ENCODE measurements at regions not wholly inside any gene's neighbourhood (a gene's known extent, or its start where the extent isn't known, plus 50 kb on each side); places are given as distances from the start of the nearest gene placed in this dataset.

GRCh38 chr6:71430018-71430417 is 141.4 kb downstream of the OGFRL1 start:
- no peak for DNase-seq (ENCODE audit: low read depth)

- no peak for DNase-seq (ENCODE audit: low read depth)
Observed at GRCh38 chr6:71433441-71433840, 144.8 kb downstream of the OGFRL1 start.

- DNase-seq (ENCODE audit: low read depth): peak; percentile 8
Observed at GRCh38 chr6:71444222-71444621, 155.6 kb downstream of the OGFRL1 start.

DNA sequence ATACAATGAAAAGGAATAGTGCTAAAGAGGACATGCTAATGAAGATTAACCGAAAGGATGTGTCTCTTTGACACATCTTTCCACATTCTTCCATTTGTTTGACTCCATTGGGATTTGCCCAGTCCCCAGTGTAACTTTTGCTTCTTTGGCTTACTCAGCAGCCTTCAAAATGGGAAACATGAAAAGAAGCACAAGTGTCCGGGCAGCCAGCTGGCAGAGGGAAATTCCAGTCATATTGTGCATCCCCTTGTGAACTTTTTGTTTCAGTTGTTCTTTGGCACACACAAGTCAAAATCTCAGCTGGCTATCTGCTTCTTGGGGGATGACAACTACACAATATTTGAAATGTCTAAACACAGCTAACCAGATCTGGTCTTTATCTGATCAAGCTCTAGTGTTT is 157.4 kb downstream of the OGFRL1 start:
- DNase-seq (ENCODE audit: low read depth): no peak

DNA sequence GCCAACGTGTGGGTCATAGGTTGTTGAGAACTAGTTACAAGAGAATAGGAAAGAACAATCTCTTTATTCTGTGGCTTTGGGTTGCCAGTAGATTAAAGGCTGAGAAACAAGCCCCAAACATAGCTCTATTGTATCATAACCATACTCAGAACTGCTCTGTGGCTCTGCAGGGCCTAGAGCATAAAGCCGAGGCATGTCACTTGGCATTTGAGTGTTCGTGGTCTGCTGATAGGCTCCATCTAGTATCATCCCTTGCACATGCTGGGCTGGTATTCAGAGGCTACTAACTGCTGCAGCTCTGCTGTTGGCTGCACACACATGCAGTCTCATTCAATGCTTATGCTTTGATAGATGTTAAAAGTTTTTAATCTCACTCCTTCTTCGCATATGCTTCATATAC is 157.9 kb downstream of the OGFRL1 start:
- no peak for DNase-seq (ENCODE audit: low read depth)

- DNase-seq (ENCODE audit: low read depth): no peak
Observed at GRCh38 chr6:71452697-71453370, 164.2 kb downstream of the OGFRL1 start.

- DNase-seq (ENCODE audit: low read depth): no peak
Observed at GRCh38 chr6:71453371-71453706, 164.7 kb downstream of the OGFRL1 start.

GRCh38 chr6:71454056-71454455 is 165.4 kb downstream of the OGFRL1 start:
- DNase-seq (ENCODE audit: low read depth): no peak

DNA sequence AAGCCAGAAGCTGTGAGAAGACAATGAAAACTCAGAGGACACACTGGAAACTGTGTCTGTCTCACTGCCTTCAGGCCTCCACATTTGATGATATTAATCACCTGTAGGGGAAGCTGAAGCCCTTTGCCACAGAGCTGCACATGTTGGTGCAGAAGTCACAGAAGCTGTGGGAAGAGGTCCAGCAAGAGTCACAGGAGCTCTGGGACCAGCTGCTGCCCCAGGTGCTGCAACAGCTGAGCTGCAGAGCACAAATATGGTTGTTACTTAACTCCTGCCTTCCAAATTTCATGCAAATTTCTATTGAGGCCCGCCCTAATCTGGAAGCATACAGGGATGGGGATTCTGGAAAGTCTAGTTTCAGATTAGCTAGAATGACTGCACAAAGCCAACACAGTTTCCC is 169.3 kb downstream of the OGFRL1 start:
- DNase-seq (ENCODE audit: low read depth): no peak

DNA sequence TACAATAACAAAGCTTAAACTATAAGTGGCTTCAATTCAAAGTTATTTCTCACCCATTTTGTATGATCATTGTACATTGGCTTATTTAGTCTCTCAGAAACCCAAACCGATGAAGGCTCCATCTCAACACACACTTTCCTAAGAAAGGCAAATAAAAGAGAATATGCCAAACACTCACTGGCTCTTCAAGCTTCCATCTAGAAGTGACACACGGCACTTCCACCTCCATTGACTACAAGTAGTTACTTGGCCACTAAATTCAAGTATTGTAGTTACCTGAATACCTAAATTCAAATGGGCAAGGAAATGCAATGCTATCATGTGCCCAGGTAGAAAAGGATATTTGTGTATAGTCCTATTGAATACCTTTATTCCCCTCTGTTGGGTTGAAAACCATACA is 170.6 kb downstream of the OGFRL1 start:
- no peak for DNase-seq (ENCODE audit: low read depth)

GRCh38 chr6:71460933-71461332 is 172.3 kb downstream of the OGFRL1 start:
- DNase-seq (ENCODE audit: low read depth): peak; percentile 59

GRCh38 chr6:71463061-71463460 is 174.4 kb downstream of the OGFRL1 start:
- peak; percentile 60 for DNase-seq (ENCODE audit: low read depth)

- no peak for DNase-seq (ENCODE audit: low read depth)
Observed at GRCh38 chr6:71465096-71465495, 176.5 kb downstream of the OGFRL1 start.

DNA sequence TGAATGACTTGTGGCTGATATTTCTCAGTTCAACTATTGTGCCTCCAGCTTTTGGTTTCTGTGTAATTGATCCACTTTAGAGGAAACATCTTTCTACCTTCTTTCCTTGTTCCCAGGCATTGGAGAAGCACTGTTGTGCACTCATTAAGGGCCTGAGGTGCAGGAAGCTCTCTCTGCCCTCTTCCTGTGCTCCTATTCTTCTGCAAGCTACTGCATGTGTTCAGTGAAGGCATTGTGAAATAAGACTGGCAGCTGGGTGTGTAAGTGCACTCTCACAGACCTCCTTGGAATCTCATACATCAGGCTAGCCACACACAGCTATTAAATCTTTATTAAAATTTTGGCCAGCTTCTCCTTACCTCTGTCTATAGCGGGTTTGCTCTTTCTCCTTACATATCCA is 177.8 kb downstream of the OGFRL1 start:
- peak; percentile 62 for DNase-seq (ENCODE audit: low read depth)

DNA sequence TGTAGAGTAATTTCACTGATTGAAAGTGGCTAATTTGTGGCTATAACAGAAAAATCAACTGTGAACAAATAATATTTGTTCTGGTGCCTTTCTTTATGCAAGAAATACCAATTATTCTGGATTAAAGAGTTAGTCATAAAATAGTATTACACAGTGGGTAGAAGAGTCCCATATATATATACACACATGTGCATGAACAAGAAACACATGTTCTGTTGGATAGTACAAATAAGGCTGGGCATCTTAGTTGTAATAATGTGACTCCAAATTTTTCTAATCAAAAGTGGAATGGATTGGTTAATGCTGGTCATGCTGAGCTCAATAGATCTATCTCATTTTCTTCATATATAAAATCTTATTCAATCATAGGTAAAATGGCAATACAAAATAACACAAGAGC is 179.4 kb downstream of the OGFRL1 start:
- no peak for DNase-seq (ENCODE audit: low read depth)

- peak; percentile 90 for DNase-seq (ENCODE audit: low read depth)
Observed at GRCh38 chr6:71468841-71469700, 180.5 kb downstream of the OGFRL1 start.

GRCh38 chr6:71471718-71472117 is 183.1 kb downstream of the OGFRL1 start:
- DNase-seq (ENCODE audit: low read depth): no peak

- DNase-seq (ENCODE audit: low read depth): peak; percentile 98
Observed at GRCh38 chr6:71473926-71474325, 185.3 kb downstream of the OGFRL1 start.

- no peak for DNase-seq (ENCODE audit: low read depth)
Observed at GRCh38 chr6:71474942-71475341, 186.3 kb downstream of the OGFRL1 start.

GRCh38 chr6:71476371-71476770 is 187.8 kb downstream of the OGFRL1 start:
- DNase-seq (ENCODE audit: low read depth): peak; percentile 33

DNA sequence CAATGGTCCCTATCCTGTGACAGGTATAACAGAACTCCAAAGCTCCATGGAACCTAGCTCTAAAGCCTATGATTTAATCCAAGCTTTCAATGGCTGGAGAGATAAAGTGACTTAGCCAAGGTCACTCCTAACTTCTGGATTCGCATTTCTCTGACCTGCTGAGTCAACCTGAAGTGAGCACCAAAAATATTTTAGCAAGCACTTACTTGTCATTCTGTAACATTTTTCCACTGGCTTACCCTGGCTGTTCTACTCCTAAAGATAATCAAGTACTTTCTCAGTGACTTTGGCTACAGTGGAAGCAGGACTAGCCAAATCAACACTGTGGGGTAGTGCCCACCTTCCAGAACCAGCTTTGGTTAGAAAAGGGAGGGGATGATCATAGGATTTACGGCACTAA is 188.3 kb downstream of the OGFRL1 start:
- no peak for DNase-seq (ENCODE audit: low read depth)

GRCh38 chr6:71478834-71479541 is 190.4 kb downstream of the OGFRL1 start:
- DNase-seq (ENCODE audit: low read depth): peak; percentile 96

DNA sequence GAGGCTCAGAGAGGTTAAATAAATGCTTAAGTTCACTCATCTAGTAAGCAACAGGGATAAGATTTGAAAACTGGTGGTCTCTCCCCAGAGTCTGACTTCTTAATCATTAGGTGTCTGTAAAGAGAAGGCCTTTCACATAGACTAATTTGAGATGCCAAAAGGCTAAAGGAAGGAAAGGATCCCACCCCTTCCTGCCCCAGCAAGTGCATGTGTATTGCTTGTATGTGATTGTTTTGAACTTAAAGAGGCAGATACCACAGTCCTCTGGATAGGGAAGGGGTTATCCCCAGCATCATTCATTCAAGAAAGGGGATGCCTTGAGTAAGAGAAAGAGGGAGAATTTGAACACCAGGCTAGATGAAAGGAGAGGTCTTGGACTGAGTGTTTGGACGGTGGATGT is 192.0 kb downstream of the OGFRL1 start:
- no peak for DNase-seq (ENCODE audit: low read depth)
